HepG2 (cell line): ENCODE measurements at regions not wholly inside any gene's neighbourhood (a gene's known extent, or its start where the extent isn't known, plus 50 kb on each side); places are given as distances from the start of the nearest gene placed in this dataset.

Source experiments
- ATAC-seq: fragments of 200-7000 bp; cut with Tn5 transposase; 3 replicates; pipeline ENCODE4 v1.9.1; 2020; ENCODE audit warnings: mild to moderate bottlenecking, moderate library complexity
- BruUV-seq: library from RNA; stranded (reverse); fragments of 400-500 nt; replicated peaks from 2 replicates; lab custom pipeline; 2021; lab: Mats Ljungman, UMichigan
- CTCF ChIA-PET: fragments of 300-600 bp; formaldehyde crosslinking; extraction: SDS; loops from one replicate; lab custom pipeline; 2021; ENCODE audit warnings: low total read pairs, inconsistent platforms, low intra/inter-chr PET ratio; lab: Yijun Ruan, JAX
- POLR2A ChIA-PET: fragments of 350-600 bp; sonication (Branson Sonifier 250); formaldehyde crosslinking; loops from one replicate; lab custom pipeline; 2020; ENCODE audit warnings: antibody characterized with exemption, inconsistent platforms; lab: Yijun Ruan, JAX
- DNase-seq: peaks from one replicate; pipeline ENCODE4 v3.0.0-alpha.2; 2015; ENCODE audit warnings: low spot score
- FAIRE-seq: peaks from 3 replicates; lab custom pipeline; 2011; peaks lifted over from hg19 to GRCh38; lab: Jason Lieb, UNC
- H2AFZ ChIP-seq: one replicate; pipeline ENCODE4 v1.6.1; 2011; ENCODE audit warnings: low read length, inconsistent platforms
- H3K27ac ChIP-seq: fragments of 300-600 bp; 3 replicates; pipeline ENCODE4 v1.8.0; 2011; ENCODE audit warnings: mixed run types, mild to moderate bottlenecking, mixed read lengths, low read length, inconsistent platforms; ENCODE audit not compliant: insufficient read depth; ENCODE audit errors: extremely low read length
- H3K27me3 ChIP-seq, 2 experiments: fragments of 200-600 bp in 1 of 2; 2 replicates in 1 of 2; 3 replicates in 1 of 2; pipeline versions ENCODE4 v1.6.0 to v1.8.0; 2011; ENCODE audit warnings: low read length in 2 of 2, mild to moderate bottlenecking in 2 of 2, moderate library complexity in 2 of 2, inconsistent platforms in 1 of 2; ENCODE audit not compliant: insufficient read depth in 2 of 2, control insufficient read depth in 1 of 2
- H3K36me3 ChIP-seq, 2 experiments: fragments of 200-600 bp in 1 of 2; replicated peaks in 1 of 2; 2 replicates in 1 of 2; 3 replicates in 1 of 2; pipeline versions ENCODE4 v1.5.1 to v1.8.0; 2011; ENCODE audit warnings: low read length in 2 of 2, inconsistent platforms in 1 of 2; ENCODE audit not compliant: insufficient read depth in 2 of 2, control insufficient read depth in 1 of 2
- H3K4me1 ChIP-seq: 2 replicates; pipeline ENCODE4 v1.5.1; 2012; ENCODE audit warnings: low read length, inconsistent platforms; ENCODE audit not compliant: insufficient read depth
- H3K4me2 ChIP-seq: 2 replicates; pipeline ENCODE4 v1.6.0; 2011; ENCODE audit warnings: low read depth, low read length, inconsistent platforms
- H3K4me3 ChIP-seq, 3 experiments: fragments of 200-600 bp in 1 of 3; sonication (generic), shearing (Covaris generic) in 1 of 3; replicated peaks in 1 of 3; 2 replicates each; pipeline ENCODE4 v1.5.1; 2011 to 2016; ENCODE audit warnings: low read length in 3 of 3, inconsistent platforms in 2 of 3, low read depth in 2 of 3, mild to moderate bottlenecking in 2 of 3, control low read depth in 1 of 3, mixed read lengths in 1 of 3; ENCODE audit not compliant: insufficient read depth in 1 of 3
- H3K79me2 ChIP-seq: one replicate; pipeline ENCODE4 v1.6.1; 2011; ENCODE audit warnings: low read length, inconsistent platforms; ENCODE audit not compliant: insufficient read depth
- H3K9ac ChIP-seq: 2 replicates; pipeline ENCODE4 v1.6.0; 2011; ENCODE audit warnings: mild to moderate bottlenecking, low read depth, low read length, inconsistent platforms; ENCODE audit not compliant: insufficient read depth
- H3K9me3 ChIP-seq: 2 replicates; pipeline ENCODE4 v1.5.1; 2012; ENCODE audit warnings: mild to moderate bottlenecking, low read length
- H4K20me1 ChIP-seq: 2 replicates; pipeline ENCODE4 v1.6.0; 2011; ENCODE audit warnings: inconsistent platforms, mild to moderate bottlenecking, low read length, moderate library complexity; ENCODE audit not compliant: insufficient read depth
- ATF1 ChIP-seq: IDR thresholded peaks from 2 replicates; pipeline ENCODE4 v1.6.1; 2016; ENCODE audit warnings: mild to moderate bottlenecking, control low read depth
- CEBPB ChIP-seq: IDR thresholded peaks from 2 replicates; pipeline ENCODE4 v1.6.1; 2011; ENCODE audit warnings: low read depth, low read length, improper control_type of control experiment, borderline replicate concordance
- CEBPG ChIP-seq: IDR thresholded peaks from 2 replicates; pipeline ENCODE4 v1.6.1; 2016
- DPF2 ChIP-seq: sonication (generic); formaldehyde crosslinking; IDR thresholded peaks from 2 replicates; pipeline ENCODE4 v1.4.0; 2020; ENCODE audit warnings: mild to moderate bottlenecking, low read depth, missing genetic modification reagents, borderline replicate concordance
- KAT8 ChIP-seq: IDR thresholded peaks from 2 replicates; pipeline ENCODE4 v1.6.1; 2016; ENCODE audit warnings: missing genetic modification reagents, missing compliant biosample characterization
- MYC ChIP-seq: sonication (generic); formaldehyde crosslinking; IDR thresholded peaks from 2 replicates; pipeline ENCODE4 v1.9.0; 2021; ENCODE audit warnings: missing genetic modification reagents, borderline replicate concordance
- ONECUT2 ChIP-seq: sonication (generic); formaldehyde crosslinking; IDR thresholded peaks from 2 replicates; pipeline ENCODE4 v1.4.0; 2020; ENCODE audit warnings: missing genetic modification reagents
- REXO4 ChIP-seq: sonication (generic); formaldehyde crosslinking; IDR thresholded peaks from 2 replicates; pipeline ENCODE4 v1.8.0; 2022; ENCODE audit warnings: missing genetic modification reagents, mild to moderate bottlenecking, borderline replicate concordance
- SAP130 ChIP-seq: IDR thresholded peaks from 2 replicates; pipeline ENCODE4 v1.6.1; 2016; ENCODE audit warnings: low read depth
- ZFP41 ChIP-seq: sonication (generic); formaldehyde crosslinking; IDR thresholded peaks from 2 replicates; pipeline ENCODE4 v1.4.0; 2020; ENCODE audit warnings: mild to moderate bottlenecking, missing genetic modification reagents, borderline replicate concordance
- ZKSCAN1 ChIP-seq: fragments of 150-350 bp; IDR thresholded peaks from 2 replicates; pipeline ENCODE4 v1.6.1; 2014; ENCODE audit warnings: low read length
- ZNF296 ChIP-seq: sonication (generic); formaldehyde crosslinking; conservative IDR thresholded peaks from 2 replicates; pipeline ENCODE4 v1.5.0; 2020; ENCODE audit warnings: mild to moderate bottlenecking, missing genetic modification reagents
- ZNF614 ChIP-seq: IDR thresholded peaks from 2 replicates; pipeline ENCODE4 v1.6.1; 2018; ENCODE audit warnings: missing biosample characterization, missing genetic modification reagents, inconsistent platforms, borderline replicate concordance
- ZNF749 ChIP-seq: sonication (generic); formaldehyde crosslinking; IDR thresholded peaks from 2 replicates; pipeline ENCODE4 v1.8.0; 2022; ENCODE audit warnings: mild to moderate bottlenecking, missing genetic modification reagents, moderate library complexity, borderline replicate concordance
- ZNF781 ChIP-seq: sonication (generic); formaldehyde crosslinking; IDR thresholded peaks from 2 replicates; pipeline ENCODE4 v1.5.1; 2020; ENCODE audit warnings: borderline replicate concordance, mild to moderate bottlenecking, missing genetic modification reagents; ENCODE audit errors: not compliant biosample characterization
- WGBS: methylation state at CpG from one replicate; pipeline ENCODE4 v1.1.6; 2017; ENCODE audit warnings: low lambda C conversion rate; 5-methylcytosine and 5-hydroxymethylcytosine counted together
- in situ Hi-C: cut with HindIII; loops from 2 replicates; pipeline ENCODE4 v1.10.0; 2017; ENCODE audit warnings: low pct_unique_long_range_greater_than_20kb; ENCODE audit not compliant: extremely low pct_ligation_motif_present
- intact Hi-C: fragments of 100-400 bp; cut with micrococcal nuclease; formaldehyde crosslinking; loops from one replicate; pipeline ENCODE4 v1.10.0; 2022; ENCODE audit not compliant: unreplicated experiment

DNA sequence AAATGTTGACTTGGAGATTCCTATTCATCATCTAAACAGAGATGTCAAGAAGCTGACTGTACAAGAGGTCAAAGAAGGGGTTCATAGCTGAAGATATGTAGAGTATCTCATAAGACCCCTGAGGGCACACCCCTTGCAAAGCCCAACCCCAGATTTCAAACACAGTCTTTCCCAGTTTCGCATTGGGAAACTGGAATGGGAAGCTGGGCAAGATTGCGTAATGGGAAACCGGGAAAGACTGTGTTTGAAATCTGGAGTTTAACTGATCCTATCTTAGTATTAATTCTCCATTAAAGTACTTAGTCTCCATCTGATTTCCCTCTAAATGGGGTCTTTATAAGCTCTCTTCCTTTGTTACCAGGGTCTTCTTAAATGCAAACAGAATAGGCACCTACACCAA is 99.5 kb downstream of the FAM76B start:
- BruUV-seq, result no TSS peak
- no peak for TF ChIP-seq ATF1 (CRISPR knock-in tag)
- TF ChIP-seq CEBPB, result peak; percentile 84
- no peak for TF ChIP-seq ZNF296
- peak; percentile 27; the same call in 1 of the 2 replicates for TF ChIP-seq CEBPG (CRISPR knock-in tag)
- no peak for TF ChIP-seq KAT8 (CRISPR knock-in tag)
- TF ChIP-seq DPF2 (CRISPR knock-in tag), result no peak
- H3K27me3 ChIP-seq, result no peaks in the 10 kb centered on the region
- H3K9ac ChIP-seq, result no peak overlapping the region
- ATAC-seq (no peak), FAIRE-seq (no peak), DNase-seq (no peak)
- H3K79me2 ChIP-seq, result no peaks in the 10 kb centered on the region
- H4K20me1 ChIP-seq, result no peaks in the 10 kb centered on the region
- 56% methylated on average over 3 of the region's 3 CpGs for WGBS
- POLR2A ChIA-PET, result no interaction called here
- in situ Hi-C loops (no loop called here), intact Hi-C loops (no loop called here)
- no peaks in the 10 kb centered on the region for H3K9me3 ChIP-seq
- H3K27ac ChIP-seq, result no peak overlapping the region
- no peaks in the 10 kb centered on the region for H3K36me3 ChIP-seq
- H2AFZ ChIP-seq, result no peak overlapping the region
- no peaks in the 10 kb centered on the region for H3K4me1 ChIP-seq
- no peak overlapping the region for H3K4me3 ChIP-seq
- CTCF ChIA-PET, result no interaction called here
- H3K4me2 ChIP-seq, result no peak overlapping the region

GRCh38 chr11:95688501-95689222 is 100.9 kb downstream of the FAM76B start:
- Histone ChIP-seq H4K20me1 (no peaks in the 10 kb centered on the region), H3K4me2 (no peak overlapping the region), H2AFZ (no peak overlapping the region), H3K36me3 (no peaks in the 10 kb centered on the region), H3K4me3 (no peak overlapping the region), H3K27me3 (no peaks in the 10 kb centered on the region), H3K9ac (no peak overlapping the region), H3K4me1 (no peaks in the 10 kb centered on the region), H3K79me2 (no peaks in the 10 kb centered on the region), H3K9me3 (no peaks in the 10 kb centered on the region), H3K27ac (no peak overlapping the region)
- ATAC-seq (no peak), FAIRE-seq (no peak), DNase-seq (no peak)
- 21% methylated on average over 7 of the region's 7 CpGs for WGBS
- ChIA-PET POLR2A (no interaction called here), CTCF (no interaction called here)
- BruUV-seq, result no TSS peak
- intact Hi-C loops, result no loop called here
- TF ChIP-seq ONECUT2 (CRISPR knock-in tag) (no peak), REXO4 (CRISPR knock-in tag) (no peak), MYC (no peak), ZNF749 (CRISPR knock-in tag) (no peak), SAP130 (CRISPR knock-in tag) (no peak), ZFP41 (CRISPR knock-in tag) (no peak), ZNF614 (CRISPR knock-in tag) (no peak), ZNF781 (CRISPR knock-in tag) (no peak), ZKSCAN1 (no peak)
- in situ Hi-C loops, result no loop called here
